Panc1 (cell line): ENCODE measurements at regions not wholly inside any gene's neighbourhood (a gene's known extent, or its start where the extent isn't known, plus 50 kb on each side); places are given as distances from the start of the nearest gene placed in this dataset.

Experiments
- ATAC-seq: fragments of 200-7000 bp; cut with Tn5 transposase; 2 replicates; pipeline ENCODE4 v1.9.1; 2020; ENCODE audit warnings: mild to moderate bottlenecking, moderate library complexity
- BruUV-seq: library from RNA; stranded (reverse); fragments of 400-500 nt; replicated peaks from 2 replicates; lab custom pipeline; 2021; lab: Mats Ljungman, UMichigan
- CTCF ChIA-PET: fragments of 300-600 bp; sonication (Branson Sonifier 250); formaldehyde crosslinking; loops from one replicate; lab custom pipeline; 2022; ENCODE audit warnings: antibody characterized with exemption; lab: Charles Lee
- POLR2A ChIA-PET: fragments of 300-600 bp; sonication (Branson Sonifier 250); formaldehyde crosslinking; loops from one replicate; lab custom pipeline; 2022; ENCODE audit warnings: antibody characterized with exemption; lab: Charles Lee
- DNase-seq: peaks from one replicate; pipeline ENCODE4 v3.0.0-alpha.2; 2010; ENCODE audit warnings: low read depth, low spot score
- H3K27ac ChIP-seq: 2 replicates; pipeline ENCODE4 v1.5.1; 2011; ENCODE audit warnings: mild to moderate bottlenecking, low read length, inconsistent platforms
- H3K27me3 ChIP-seq: fragments of 200-500 bp; sonication (Bioruptor generic); 2 replicates; pipeline ENCODE4 v1.6.0; 2014; ENCODE audit warnings: low read length, inconsistent platforms; ENCODE audit not compliant: control insufficient read depth, insufficient read depth
- H3K36me3 ChIP-seq: fragments of 200-500 bp; sonication (Bioruptor generic); 2 replicates; pipeline ENCODE4 v1.5.1; 2014; ENCODE audit warnings: inconsistent platforms, mild to moderate bottlenecking, low read length, moderate library complexity; ENCODE audit not compliant: control insufficient read depth, insufficient read depth
- H3K4me1 ChIP-seq: 2 replicates; pipeline ENCODE4 v1.5.1; 2011; ENCODE audit warnings: inconsistent platforms, mild to moderate bottlenecking, low read length, moderate library complexity; ENCODE audit not compliant: control insufficient read depth, insufficient read depth
- H3K4me3 ChIP-seq, 2 experiments: 2 replicates each; pipeline ENCODE4 v1.5.1; 2011 to 2012; ENCODE audit warnings: low read depth in 2 of 2, low read length in 2 of 2, mild to moderate bottlenecking in 2 of 2, inconsistent platforms in 1 of 2, moderate library complexity in 1 of 2
- H3K9me3 ChIP-seq: fragments of 200-500 bp; sonication (Bioruptor generic); 2 replicates; pipeline ENCODE4 v1.5.1; 2014; ENCODE audit warnings: low read depth, mild to moderate bottlenecking, inconsistent platforms, low read length, moderate library complexity; ENCODE audit not compliant: control insufficient read depth, insufficient read depth
- CTCF ChIP-seq: fragments of 450-650 bp; IDR thresholded peaks from 2 replicates; pipeline ENCODE4 v1.5.1; 2017; ENCODE audit warnings: mild to moderate bottlenecking
- POLR2AphosphoS5 ChIP-seq: IDR thresholded peaks from 2 replicates; pipeline ENCODE4 v1.6.1; 2012; ENCODE audit warnings: mild to moderate bottlenecking, low read depth, low read length, moderate library complexity
- REST ChIP-seq, 2 experiments: IDR thresholded peaks; 2 replicates each; pipeline ENCODE4 v1.6.1; 2011 to 2012; ENCODE audit warnings: low read depth in 2 of 2, control low read depth in 1 of 2, low read length in 1 of 2, mild to moderate bottlenecking in 1 of 2, moderate library complexity in 1 of 2; ENCODE audit not compliant: insufficient read depth in 1 of 2
- SIN3A ChIP-seq: IDR thresholded peaks from 2 replicates; pipeline ENCODE4 v1.6.1; 2012; ENCODE audit warnings: low read depth, mild to moderate bottlenecking, low read length, moderate library complexity, borderline replicate concordance; ENCODE audit not compliant: insufficient read depth
- TCF7L2 ChIP-seq: IDR thresholded peaks from 2 replicates; pipeline ENCODE4 v1.6.1; 2011; ENCODE audit warnings: mild to moderate bottlenecking, low read depth, low read length, inconsistent platforms
- in situ Hi-C: cut with HindIII; loops from 2 replicates; pipeline ENCODE4 v1.10.0; 2016; ENCODE audit warnings: low sequenced_read_pairs, low pct_unique_long_range_greater_than_20kb
- intact Hi-C: fragments of 100-400 bp; cut with micrococcal nuclease; formaldehyde crosslinking; loops from one replicate; pipeline ENCODE4 v1.10.0; 2022; ENCODE audit not compliant: unreplicated experiment

- intact Hi-C loops = no loop called here
- BruUV-seq = no TSS peak
- ATAC-seq = no peak
- ChIA-PET POLR2A (no interaction called here), CTCF (no interaction called here)
- in situ Hi-C loops = no loop called here
- H3K27me3 ChIP-seq = no peaks in the 10 kb centered on the region
- H3K36me3 ChIP-seq = no peaks in the 10 kb centered on the region
- no peak overlapping the region for H3K27ac ChIP-seq
- no peak for TF ChIP-seq TCF7L2
- TF ChIP-seq REST (IDR thresholded peaks at IDR 0.05; ENCODE audit: insufficient read depth in 1 of 2, low read depth in 2 of 2, low read length in 1 of 2) = no peak
- no peak for TF ChIP-seq POLR2AphosphoS5
- no peak for TF ChIP-seq SIN3A
- TF ChIP-seq CTCF = no peak
- H3K9me3 ChIP-seq = peaks cover 3% of the 10 kb centered on the region; the same call in 1 of the 2 replicates
- no peak overlapping the region for H3K4me3 ChIP-seq
- no peak for DNase-seq
- no peaks in the 10 kb centered on the region for H3K4me1 ChIP-seq
Observed at GRCh38 chr5:4230471-4230785, 634.8 kb downstream of the IRX1 start.

- Histone ChIP-seq H3K36me3 (no peaks in the 10 kb centered on the region), H3K27me3 (no peaks in the 10 kb centered on the region), H3K27ac (no peak overlapping the region), H3K4me3 (no peak overlapping the region), H3K9me3 (peaks cover 3% of the 10 kb centered on the region; the same call in 1 of the 2 replicates), H3K4me1 (no peaks in the 10 kb centered on the region)
- in situ Hi-C loops (no loop called here), intact Hi-C loops (no loop called here)
- POLR2A ChIA-PET = no interaction called here
- CTCF ChIA-PET = no interaction called here
- TF ChIP-seq POLR2AphosphoS5 (no peak), TCF7L2 (no peak), CTCF (no peak)
- DNase-seq (no peak), ATAC-seq (no peak)
- no TSS peak for BruUV-seq
Observed at GRCh38 chr5:4230786-4231641, 635.4 kb downstream of the IRX1 start.
